ENCODE measurements at regions not wholly inside any gene's neighbourhood (a gene's known extent, or its start where the extent isn't known, plus 50 kb on each side); places are given as distances from the start of the nearest gene placed in this dataset.
"Not testable (repeated sequence)": the region's sequence is repeated elsewhere in the genome, so short reads cannot be mapped to it uniquely, and the experiment has no call there.

DNA sequence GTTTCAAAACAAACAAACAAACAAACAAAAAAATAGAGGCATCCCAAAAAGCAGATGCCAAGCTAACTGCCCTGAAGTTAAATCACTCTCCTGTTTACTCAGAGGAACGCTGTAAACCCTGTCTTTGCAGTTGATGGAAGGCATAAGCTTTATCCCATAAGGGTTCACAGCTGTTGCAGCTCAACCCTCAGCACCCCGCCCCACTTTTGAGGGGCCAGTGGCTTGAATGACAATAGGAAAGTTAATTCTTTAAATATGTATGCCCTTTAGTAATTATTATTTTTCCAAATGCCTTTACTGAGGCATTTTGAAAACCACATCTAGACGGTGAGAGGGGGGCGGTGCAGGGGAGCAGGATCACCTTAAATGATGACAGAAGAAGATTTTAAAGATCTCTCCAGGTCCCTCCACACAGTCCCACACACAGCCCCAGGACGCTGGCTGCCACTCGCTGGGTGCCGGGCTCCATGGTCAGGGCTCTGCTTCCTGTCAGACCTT, 272.1 kb downstream of the FAM43A start:
- no peak for TF ChIP-seq CTCF (IDR thresholded peaks at IDR 0.05; ENCODE audit: low read depth, low read length)
- no peak overlapping the region for H3K4me3 ChIP-seq (ENCODE audit: low read depth, low read length)
- DNase-seq, result peak; percentile 10
- no peaks in the 10 kb centered on the region for H3K9me3 ChIP-seq (ENCODE audit: severe bottlenecking)
- no peaks in the 10 kb centered on the region for H3K27me3 ChIP-seq (ENCODE audit: insufficient read depth, low read depth, severe bottlenecking)
- H3K27ac ChIP-seq, result no peak overlapping the region
- H3K36me3 ChIP-seq, result no peaks in the 10 kb centered on the region

GRCh38 chr3:194959217-194959616, 273.5 kb downstream of the FAM43A start:
- H3K9me3 ChIP-seq (ENCODE audit: severe bottlenecking), result no peaks in the 10 kb centered on the region
- no peak for DNase-seq
- TF ChIP-seq CTCF (IDR thresholded peaks at IDR 0.05; ENCODE audit: low read depth, low read length), result no peak
- H3K36me3 ChIP-seq, result no peaks in the 10 kb centered on the region
- H3K27me3 ChIP-seq (ENCODE audit: insufficient read depth, low read depth, severe bottlenecking), result no peaks in the 10 kb centered on the region
- no peak overlapping the region for H3K4me3 ChIP-seq (ENCODE audit: low read depth, low read length)
- H3K27ac ChIP-seq, result no peak overlapping the region

- DNase-seq, result not testable (repeated sequence)
These were observed 274.0 kb downstream of the FAM43A start for GRCh38 chr3:194959666-194960065.

GRCh38 chr3:194960446-194961032, 274.9 kb downstream of the FAM43A start:
- no peak for TF ChIP-seq CTCF (IDR thresholded peaks at IDR 0.05; ENCODE audit: low read depth, low read length)
- Histone ChIP-seq H3K9me3 (ENCODE audit: severe bottlenecking) (no peaks in the 10 kb centered on the region), H3K27me3 (ENCODE audit: insufficient read depth, low read depth, severe bottlenecking) (no peaks in the 10 kb centered on the region), H3K36me3 (no peaks in the 10 kb centered on the region), H3K4me3 (ENCODE audit: low read depth, low read length) (no peak overlapping the region), H3K27ac (no peak overlapping the region)
- no peak for DNase-seq

More at GRCh38 chr3:194959666-194960065, 274.0 kb downstream of the FAM43A start:
- not testable (repeated sequence) for H3K27me3 ChIP-seq (ENCODE audit: insufficient read depth, low read depth, severe bottlenecking); H3K36me3 ChIP-seq; H3K27ac ChIP-seq; H3K9me3 ChIP-seq (ENCODE audit: severe bottlenecking); H3K4me3 ChIP-seq (ENCODE audit: low read depth, low read length)

DNA sequence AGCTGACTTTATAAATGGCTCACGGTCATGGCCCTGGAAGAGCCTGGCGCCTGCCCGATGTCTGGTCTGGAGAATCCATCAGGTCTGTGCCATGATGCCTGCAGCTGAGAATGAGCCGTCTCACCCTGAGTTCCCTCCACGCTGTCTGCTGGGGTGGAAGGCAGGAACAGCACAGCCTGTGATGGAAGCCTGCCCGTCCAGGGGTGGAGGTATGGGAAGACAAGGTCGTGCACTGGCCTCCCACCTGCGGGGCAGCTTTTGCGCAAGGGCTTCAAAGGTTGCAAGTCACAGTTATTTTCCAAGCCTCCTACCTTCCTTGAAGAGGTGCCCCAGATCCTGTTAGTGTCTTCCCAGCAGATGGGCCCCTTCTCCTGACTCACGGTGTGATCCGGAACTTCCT, 275.5 kb downstream of the FAM43A start:
- Histone ChIP-seq H3K9me3 (ENCODE audit: severe bottlenecking) (no peaks in the 10 kb centered on the region), H3K4me3 (ENCODE audit: low read depth, low read length) (no peak overlapping the region), H3K36me3 (no peaks in the 10 kb centered on the region), H3K27ac (no peak overlapping the region), H3K27me3 (ENCODE audit: insufficient read depth, low read depth, severe bottlenecking) (no peaks in the 10 kb centered on the region)
- no peak for TF ChIP-seq CTCF (IDR thresholded peaks at IDR 0.05; ENCODE audit: low read depth, low read length)
- DNase-seq, result no peak

DNA sequence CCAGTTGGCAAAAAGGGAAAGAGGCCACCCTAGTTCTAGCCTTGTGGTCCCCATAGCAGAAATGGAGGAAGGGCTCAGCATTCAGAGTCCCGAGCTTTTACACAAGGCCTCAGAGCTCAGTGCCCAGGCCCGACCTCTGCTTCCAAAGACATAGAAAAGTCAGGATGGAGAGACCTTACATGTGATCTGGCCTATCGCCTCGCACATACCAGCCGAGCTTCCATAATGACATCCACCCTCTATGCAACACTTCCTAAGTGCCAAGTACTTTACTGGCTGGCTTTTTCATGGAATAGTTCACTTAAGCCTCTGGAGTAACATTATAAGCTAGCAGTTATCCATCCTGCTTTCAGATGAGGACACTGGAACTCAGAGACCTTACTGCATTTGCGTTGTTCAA, 275.9 kb downstream of the FAM43A start:
- Histone ChIP-seq H3K4me3 (ENCODE audit: low read depth, low read length) (no peak overlapping the region), H3K9me3 (ENCODE audit: severe bottlenecking) (no peaks in the 10 kb centered on the region), H3K36me3 (no peaks in the 10 kb centered on the region), H3K27me3 (ENCODE audit: insufficient read depth, low read depth, severe bottlenecking) (no peaks in the 10 kb centered on the region), H3K27ac (no peak overlapping the region)
- DNase-seq, result no peak
- TF ChIP-seq CTCF (IDR thresholded peaks at IDR 0.05; ENCODE audit: low read depth, low read length), result no peak

All from WERI-Rb-1 (cell line).